Activated CD4-positive, alpha-beta T cell treated with anti-CD3 and anti-CD28 coated beads, Interleukin-2, amount 50 U/mL, for 24 hours (primary cell): ENCODE measurements at regions not wholly inside any gene's neighbourhood (a gene's known extent, or its start where the extent isn't known, plus 50 kb on each side); places are given as distances from the start of the nearest gene placed in this dataset.
A peak's percentile ranks its signal among the peaks of the same experiment; 100 is the strongest.
"Not testable (repeated sequence)": the region's sequence is repeated elsewhere in the genome, so short reads cannot be mapped to it uniquely, and the experiment has no call there.

Experiments
- DNase-seq, 2 donors: peaks; one replicate each; pipeline ENCODE4 v3.0.0-alpha.2; 2020; ENCODE audit warnings: low read depth in 1 of 2, low spot score in 1 of 2

DNA sequence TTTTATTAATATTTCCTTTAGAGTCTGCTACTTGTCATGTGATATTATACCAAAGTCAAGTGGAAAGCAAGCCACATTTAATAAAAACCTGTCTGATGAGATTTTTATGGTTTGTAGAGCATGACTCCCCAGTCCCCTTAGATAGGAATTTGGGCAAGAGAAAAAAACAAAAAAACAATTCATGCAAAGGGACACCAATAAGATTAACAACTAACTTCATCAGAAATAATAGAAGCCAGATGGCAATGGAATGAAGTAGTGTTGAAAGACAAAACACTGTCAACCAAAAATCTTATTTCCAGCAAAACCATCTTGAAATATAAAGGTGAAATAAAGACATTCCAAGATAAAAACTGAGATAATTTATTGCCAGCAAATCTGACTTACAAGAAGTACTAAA lies 228.8 kb upstream of the SGCG start:
- not testable (repeated sequence) for DNase-seq

DNA sequence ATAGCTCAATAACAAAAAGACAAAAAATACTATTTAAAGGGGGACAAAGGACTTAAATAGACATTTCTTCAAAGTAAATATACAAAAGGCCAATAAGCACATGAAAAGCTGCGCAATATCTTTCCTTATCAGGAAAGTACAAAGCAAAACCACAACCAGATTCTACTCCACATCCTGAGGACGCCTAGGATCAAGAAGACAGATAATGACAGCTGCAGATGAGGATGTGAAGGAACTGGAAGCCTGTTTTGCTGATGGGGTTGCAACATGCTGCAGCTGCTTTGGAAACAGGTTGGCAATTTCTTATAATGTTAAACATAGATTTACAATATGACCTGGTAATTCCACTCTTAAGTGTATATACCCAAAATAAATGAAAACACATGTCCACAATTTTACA lies 225.6 kb upstream of the SGCG start:
- DNase-seq, result not testable (repeated sequence)

DNA sequence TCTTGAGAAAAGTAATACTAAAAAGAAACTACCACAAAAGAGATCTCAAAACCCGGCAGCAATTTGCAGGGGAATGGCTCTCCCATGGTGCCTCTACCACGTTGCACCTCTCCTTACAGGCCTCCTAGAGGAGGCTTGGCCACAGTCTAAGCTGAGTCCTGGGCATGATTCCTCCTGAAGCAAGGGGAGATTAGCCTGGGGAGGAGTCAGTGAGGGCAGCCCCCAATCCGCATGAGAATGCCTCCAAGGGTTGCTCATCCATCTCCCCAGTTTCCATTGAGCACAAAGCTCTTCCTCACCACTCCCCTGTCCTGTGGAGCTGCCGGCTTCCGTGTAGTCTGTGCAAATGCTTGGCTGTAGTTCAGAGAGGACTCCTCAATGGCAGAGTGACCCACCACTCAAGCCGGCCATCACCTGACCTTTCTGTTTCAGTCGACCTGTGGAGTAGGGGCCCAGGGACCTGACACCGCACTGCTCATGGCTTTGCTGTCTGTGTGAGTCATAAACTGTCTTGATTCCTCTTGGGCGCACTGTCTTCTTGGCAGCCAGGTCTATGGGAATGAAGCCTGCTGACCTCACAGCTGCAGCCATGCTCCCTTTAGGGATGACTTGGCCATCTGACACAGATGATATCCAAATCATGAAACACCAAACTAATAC lies 224.2 kb upstream of the SGCG start:
- not testable (repeated sequence) for DNase-seq

DNA sequence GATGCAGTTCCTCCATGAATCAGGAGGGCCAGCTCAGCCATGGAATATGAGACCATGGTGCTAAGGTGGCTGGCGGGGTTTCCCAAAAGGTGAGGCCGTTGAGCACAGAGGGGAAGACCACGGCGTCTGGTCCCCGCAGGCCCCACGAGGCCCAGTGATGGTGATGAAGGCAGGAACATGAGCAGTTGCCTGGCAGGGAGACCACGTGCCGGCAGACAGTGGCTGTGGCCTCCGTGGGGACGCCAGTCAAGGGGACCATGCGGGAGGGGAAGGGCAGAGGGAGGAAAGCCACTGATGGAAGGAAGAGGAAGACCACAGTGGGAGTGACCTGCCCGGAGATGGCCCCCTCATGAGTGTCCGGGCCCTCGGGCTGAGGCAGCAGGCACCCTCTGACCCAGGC lies 220.9 kb upstream of the SGCG start:
- not testable (repeated sequence) for DNase-seq

DNA sequence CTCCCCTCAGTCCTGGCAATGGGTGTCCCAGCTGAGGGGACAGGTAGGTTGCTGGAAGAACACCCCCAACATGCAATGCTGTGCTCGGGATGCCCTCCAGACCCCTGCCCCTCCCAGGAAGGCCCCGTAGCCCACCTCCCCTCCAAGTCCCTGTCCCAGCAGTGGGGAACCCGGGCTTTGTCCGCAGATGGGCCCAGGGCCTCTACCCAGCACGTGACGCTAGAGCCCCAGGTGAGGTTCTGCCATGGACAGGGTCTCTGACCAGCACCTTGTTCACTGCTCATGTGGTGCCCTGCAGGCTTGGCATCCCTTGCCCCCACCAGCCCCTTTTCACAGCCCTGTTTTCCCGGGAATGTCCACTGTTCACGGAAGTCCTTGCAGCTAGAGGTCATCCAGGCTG lies 220.0 kb upstream of the SGCG start:
- no peak for DNase-seq

DNA sequence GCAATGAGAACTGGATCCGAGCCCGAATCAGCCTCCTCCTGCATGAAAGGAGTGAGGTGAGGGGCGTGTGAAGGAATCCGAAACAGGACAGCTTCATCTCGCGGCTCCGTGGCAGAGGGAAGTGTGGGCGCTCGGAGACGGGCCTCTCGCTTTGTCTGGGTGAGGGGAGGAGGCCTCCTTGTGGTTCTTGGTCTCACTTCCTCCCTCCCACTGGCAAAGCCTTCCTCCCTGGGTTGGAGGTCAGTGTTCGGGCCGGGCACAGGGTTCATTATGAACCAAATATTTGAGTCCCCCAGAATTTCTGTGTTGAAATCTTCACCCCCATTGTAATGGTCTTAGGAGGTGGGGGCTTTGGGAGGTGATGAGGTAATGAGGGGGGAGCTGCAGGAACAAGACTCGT lies 219.4 kb upstream of the SGCG start:
- not testable (repeated sequence) for DNase-seq

DNA sequence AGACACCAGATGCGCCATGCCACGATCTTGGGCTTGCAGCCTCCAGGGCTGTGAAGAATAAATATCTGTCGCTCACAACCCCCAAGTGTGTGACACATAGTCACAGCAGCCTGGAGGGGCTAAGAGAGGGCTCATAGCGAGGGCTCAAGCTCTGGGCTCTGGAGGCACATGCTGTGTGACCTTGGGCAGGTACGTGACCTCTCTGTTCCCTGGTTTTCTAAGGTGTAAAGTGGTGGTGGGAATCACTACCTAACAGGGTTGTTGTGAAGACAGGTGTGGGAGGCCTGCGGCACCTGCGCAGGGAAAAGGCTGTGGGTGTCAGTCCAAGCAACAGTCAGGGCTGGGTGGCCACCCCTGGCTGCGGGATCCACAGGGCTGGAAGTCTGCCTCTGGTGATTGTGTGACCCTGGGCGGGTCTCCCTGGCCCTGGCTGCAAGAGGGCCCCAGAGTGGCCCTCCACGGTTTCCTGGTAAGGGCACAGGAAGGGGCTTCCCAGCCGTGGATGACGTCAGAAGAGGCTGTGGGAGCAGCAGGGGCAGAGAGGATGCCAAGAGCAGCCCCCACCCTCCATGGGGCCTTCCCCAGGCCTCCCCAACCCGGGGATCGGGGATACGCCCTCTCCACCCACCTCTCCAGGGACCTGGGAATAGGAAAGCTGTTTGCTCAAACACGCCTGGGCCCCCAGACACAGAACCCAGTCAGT lies 218.8 kb upstream of the SGCG start:
- DNase-seq, result no peak

DNA sequence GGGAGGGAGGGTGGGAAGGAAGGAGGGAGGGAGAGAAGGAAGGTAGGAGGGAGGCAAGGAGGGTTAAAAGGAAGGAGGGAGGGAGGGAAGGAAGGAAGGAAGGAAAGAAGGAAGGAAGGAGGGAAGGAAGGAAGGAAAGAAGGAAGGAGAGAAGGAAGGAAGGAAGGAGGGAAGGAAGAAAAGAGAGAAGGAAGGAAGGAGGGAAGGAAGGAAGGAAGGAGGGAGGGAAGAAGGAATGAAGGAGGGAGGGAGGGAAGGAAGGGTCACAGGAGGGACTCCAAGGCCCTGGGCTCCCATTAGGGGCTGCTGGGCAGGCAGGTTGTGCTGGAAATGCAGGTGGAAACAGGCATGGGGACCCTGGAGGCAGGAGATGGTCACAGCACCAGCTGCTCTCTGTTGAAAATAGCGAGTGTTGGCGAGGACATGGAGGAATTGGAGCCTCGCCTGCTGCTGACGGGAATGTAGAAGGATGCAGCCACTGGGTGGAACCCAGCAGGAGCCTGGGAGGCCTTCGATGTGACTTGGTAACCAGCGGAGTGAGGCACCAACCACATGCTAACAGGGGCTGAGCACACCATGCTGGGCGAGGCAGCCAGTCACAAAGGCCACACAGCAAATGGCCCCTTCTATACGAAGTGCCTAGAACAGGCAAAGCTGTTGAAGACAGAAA lies 217.3 kb upstream of the SGCG start:
- not testable (repeated sequence) for DNase-seq

DNA sequence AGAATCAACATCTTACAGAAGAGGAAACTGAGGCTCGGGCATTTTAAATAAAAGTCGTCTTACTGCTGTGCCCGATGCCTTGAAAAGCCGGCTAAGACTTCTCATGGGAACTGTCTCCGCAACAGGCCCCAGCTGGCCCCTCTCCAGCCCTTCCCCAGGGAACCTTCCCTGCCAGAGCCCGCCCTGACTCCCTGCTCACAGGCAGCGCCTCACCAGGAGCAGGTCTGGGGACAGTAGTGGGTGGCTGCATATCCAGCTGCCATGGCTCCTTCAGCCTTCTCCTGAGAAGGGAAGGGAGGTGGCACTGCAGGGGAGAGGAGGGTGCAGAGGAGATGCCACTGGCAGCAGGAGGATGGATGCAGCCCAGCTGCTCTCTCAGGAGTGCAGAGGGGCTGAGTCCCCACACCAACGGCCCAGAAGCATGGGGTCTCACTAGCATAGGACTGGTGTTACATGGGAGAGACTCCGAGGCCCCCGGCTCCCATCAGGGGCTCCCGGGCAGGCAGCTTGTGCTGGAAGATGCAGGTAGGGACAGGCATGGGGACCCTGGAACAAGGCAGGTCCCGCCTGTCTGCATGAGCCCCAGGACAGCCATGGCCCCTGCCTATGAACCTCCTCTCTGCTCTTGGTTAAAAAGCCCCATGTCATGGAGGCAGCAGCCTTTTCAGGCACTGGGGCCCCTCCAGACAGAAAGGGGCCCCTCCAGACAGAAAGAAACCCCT lies 216.4 kb upstream of the SGCG start:
- no peak for DNase-seq

DNA sequence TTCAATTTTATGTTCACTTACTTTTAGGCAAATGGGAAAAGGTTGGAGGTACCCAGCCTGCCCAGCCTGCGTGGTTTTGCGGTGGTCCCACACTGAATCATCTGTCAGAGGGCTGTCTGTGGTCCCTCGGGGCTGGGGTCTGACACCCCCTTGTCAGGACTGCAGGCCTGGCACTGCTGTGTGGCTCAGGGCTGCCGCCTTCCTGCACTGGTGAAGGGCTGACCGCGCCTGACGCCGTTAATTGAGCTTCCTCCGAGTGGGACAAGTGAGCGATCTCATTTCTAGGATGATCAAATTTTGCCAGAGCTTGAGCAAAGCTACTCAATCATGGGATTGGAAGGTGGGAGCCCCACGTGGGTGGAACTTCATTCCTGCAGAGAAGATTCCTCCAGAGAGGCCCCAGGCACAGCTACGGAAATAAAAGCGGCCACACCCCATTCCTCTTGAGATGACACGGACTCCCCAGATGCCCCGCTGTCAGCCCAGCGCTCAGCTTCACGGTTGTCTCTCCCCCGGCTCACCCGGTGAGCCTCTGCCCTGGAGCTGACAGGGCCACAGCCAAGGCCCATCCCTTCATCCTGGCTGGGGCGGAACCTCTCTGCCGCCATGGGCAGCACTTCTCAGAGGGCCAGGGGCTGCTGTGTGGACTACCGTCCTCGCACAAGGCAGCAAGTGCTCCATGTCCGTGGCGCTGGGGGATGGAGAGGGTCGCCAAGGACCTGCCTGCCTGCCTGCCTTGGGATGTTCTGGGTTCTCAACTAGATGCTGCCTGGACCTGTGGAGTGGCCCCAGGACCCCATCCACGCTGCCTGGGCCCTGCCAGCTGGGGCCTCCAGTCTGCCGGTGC lies 215.5 kb upstream of the SGCG start:
- DNase-seq, result not testable (repeated sequence)

DNA sequence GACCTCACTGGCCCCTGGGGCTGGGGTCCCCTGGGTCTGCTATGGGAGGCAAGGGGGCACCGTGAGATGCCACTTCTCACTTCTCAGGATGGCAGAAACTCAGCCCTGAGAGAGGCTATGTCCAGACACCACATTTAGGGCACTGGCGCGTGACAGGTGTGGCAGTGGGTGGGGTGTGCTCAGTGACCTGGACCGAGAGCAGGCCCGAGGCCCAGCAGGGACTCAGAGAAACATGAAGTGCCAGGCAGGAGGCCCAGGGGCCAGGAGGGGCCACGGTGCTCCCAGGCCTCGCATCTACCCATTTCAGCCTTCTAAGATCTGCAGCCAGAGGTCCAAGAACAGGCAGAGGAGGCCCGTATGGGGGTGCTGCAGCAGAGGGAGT lies 214.9 kb upstream of the SGCG start:
- DNase-seq, result not testable (repeated sequence)

DNA sequence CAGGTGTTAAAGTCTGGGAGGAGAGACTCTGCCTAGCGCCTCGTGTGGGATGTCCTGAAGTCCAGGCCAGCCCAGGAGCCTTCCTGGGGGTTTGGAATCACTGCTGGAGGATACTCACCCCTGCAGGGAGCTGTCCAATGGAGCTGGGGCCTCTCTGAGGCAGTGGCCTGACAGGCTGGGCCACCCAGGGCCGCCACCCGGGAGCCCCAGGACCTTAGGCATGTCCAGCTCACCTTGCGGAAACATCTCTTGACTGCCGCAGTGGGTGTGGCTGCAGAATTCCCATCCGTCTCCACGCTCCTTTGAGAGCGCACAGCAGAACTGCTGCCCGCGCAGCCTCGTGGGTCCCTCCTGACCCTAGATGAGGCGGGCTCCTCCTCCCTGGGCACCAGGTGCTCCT lies 214.0 kb upstream of the SGCG start:
- DNase-seq, result not testable (repeated sequence)

DNA sequence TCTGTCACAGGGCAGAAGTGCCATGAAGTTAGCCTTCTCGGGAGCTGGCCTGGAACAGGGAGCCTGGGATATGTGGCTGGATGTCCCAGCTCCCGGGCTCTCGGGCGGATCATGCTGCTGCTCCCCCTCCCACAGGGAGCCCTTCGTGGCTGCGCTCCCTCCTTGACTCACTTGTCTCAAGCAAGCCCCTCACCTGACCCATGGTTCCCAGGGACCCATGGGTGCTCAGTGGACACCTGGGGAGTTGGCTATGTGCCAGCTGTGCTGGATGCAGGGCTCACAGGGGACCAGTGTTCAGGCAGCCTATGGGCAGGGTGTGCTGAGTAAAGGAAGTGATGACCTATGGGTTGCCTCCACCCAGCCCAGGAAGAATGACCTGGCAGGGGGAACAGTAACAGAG lies 213.1 kb upstream of the SGCG start:
- DNase-seq, result no peak

DNA sequence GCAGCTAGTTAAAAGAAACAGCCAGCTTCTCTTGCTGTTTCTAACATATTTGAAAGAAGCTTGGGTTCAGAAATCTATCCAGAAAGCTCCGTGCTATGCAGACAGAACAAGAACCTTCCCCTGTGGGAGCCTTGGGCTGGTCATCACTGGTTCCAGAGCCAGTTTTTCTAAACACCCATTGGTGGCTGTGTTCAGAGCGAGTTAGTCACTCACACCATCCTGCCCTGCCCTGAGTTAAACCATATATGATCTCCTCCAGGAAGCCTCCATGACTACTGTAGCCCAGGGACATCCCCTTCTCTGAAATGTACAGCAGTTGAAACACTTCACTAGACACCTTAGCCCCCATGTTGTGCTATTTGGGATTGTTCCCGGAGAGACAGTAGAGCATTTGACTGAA lies 200.8 kb upstream of the SGCG start:
- no peak for DNase-seq

DNA sequence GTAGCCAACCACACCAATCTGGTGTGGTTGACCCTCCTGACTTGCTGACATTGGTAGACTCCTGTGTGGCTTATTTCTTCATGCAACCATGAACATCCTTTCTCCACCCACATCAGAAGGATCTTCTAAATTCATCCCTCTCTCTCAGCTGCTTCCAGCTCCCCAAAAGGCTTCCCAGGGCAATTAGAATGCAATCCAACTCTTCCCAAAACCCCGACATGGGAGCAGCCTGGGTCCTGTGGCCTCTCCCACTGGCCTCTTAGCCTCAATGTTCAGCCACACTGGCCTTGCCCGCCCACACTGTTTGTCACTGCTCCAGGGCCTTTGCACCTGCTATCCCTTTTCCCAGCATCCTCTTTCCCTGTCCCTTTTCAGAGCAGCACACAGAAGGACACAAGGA lies 199.8 kb upstream of the SGCG start:
- DNase-seq, result no peak

DNA sequence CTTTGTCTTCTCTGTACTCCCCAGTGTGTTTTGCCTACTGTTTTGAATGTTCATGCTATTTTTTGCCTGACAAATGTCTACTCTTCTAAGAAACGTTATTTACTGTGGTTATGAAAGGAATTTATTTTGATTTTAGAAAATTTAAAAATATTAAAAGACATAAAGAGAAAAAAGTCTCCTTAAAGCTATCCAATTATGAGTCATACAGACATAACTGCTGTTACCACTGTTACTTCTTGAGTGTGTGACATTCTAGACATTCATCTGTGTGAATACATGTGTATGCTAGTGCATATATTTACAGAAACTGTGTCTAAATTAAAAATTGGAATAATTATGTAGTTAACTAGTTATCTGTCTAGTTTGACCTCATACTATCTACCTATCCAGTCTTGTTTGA lies 187.6 kb upstream of the SGCG start:
- no peak for DNase-seq

DNA sequence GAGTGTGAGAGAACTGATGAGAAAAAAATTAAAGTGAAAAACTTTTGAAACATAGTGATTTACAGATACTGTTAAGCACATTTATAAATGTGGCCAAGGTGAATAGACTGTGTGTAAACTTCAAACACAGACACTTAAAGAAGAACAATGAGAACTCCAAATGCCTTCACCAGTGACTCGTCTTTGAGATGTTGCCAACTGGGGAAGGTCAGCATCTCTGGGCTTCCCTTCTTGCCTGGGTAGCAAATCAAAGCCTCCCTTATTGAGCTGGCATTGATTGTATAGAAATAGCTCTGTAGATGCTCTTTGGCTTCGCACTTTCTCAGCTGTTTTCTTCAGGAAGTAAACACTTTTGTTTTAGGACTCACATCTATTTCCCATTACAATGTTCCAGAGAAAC lies 177.3 kb upstream of the SGCG start:
- no peak for DNase-seq

DNA sequence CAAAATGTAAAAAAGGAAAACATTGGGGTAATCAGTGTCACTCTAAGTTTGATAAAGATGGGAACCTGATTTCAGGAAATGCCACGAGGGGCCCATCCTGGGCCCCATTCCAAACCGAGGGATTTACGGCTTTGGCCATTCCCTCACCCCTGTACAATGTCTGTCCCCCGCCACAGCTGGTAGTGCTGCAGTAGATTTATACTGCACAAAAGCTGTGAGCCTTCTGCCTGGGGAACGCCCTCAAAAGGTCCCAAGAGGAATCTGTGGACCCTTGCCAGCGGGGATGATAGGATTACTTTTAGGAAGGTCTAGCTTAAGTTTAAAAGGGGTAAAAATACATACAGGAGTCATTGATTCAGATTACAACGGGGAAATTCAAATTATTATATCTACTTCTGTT lies 173.4 kb upstream of the SGCG start:
- no peak for DNase-seq

DNA sequence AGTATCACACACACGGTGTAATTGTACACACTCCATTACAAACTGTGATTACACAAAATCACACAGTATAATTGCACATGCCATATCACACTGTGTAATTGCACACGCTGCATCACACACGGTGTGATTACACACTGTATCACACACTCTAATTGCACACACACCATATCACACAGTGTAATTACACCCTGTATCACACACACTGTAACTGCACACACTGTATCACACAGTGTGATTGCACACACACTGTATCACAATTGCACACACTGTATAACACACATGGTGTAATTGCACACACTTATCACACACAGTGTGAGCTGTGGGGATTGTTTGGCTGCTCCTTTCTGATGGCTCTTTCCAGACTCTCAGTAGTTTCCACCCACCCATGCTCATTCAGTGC lies 162.6 kb upstream of the SGCG start:
- DNase-seq, result no peak

DNA sequence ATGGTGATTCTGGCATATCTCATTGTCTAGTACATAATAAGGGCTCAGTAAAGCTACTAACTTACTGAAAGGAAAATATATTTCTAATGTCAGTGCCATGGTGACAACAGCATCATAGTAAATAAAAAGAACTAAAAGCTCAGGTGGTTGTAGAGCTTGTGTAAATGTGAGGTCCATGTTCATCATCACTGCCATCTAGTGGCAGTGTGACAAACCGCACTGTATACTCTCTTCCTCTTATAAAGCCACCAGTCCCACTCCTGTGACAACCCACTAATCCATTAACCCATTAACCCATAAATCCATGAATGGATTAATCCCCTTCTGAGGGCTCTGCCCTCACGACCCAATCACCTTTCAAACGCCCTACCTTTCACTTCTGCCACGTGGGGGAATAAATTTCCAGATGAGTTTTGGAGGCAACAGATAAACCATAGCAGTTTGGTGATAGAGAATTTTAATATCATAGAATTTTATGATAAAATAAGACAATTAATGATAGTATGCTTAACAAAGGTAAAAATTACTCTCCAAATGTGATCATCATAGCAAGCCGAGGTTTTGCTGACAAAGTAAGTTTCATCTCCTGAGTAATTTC lies 160.4 kb upstream of the SGCG start:
- DNase-seq, result peak in 1 of 2 donors; percentile 4

DNA sequence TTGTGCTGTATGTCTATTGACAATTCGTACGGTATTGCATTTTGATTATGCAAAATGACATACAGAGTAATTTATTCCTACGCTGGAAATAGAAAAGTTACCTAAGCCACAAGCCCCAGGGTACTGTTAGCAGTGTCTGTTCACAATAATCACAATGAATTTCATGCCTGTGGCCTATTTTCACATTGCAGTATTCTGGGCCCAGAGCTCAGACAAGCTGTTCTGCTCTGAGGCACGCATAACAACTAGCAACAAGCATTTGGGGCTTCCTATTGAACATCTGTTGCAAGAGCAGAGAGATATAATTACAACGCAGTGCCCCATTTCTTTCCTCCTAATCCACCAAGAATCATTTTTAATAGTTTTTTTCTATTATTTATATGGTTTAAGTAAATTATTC lies 158.9 kb upstream of the SGCG start:
- DNase-seq, result no peak
